Activated T-helper 17 cell treated with anti-CD3 and anti-CD28 coated beads, Interleukin-2, amount 50 U/mL, for 72 hours (primary cell): ENCODE measurements at regions not wholly inside any gene's neighbourhood (a gene's known extent, or its start where the extent isn't known, plus 50 kb on each side); places are given as distances from the start of the nearest gene placed in this dataset.

ENCODE experiments used
- ATAC-seq: fragments of 150-1000 bp; cut with Tn5 transposase; replicated peaks from 2 replicates; pipeline ENCODE4 v1.10.0; 2021; ENCODE audit warnings: mild to moderate bottlenecking, moderate library complexity
- H3K27ac Mint-ChIP-seq: one replicate; pipeline ENCODE4 v1.8.0; 2022; ENCODE audit warnings: mixed read lengths
- H3K27me3 Mint-ChIP-seq: one replicate; pipeline ENCODE4 v1.8.0; 2022; ENCODE audit warnings: mixed read lengths
- H3K36me3 Mint-ChIP-seq: one replicate; pipeline ENCODE4 v1.8.0; 2022; ENCODE audit warnings: low read depth, mild to moderate bottlenecking, mixed read lengths
- H3K4me1 Mint-ChIP-seq: one replicate; pipeline ENCODE4 v1.8.0; 2022; ENCODE audit warnings: mixed read lengths
- H3K4me3 Mint-ChIP-seq: one replicate; pipeline ENCODE4 v1.8.0; 2022; ENCODE audit warnings: mild to moderate bottlenecking, mixed read lengths
- H3K9me3 Mint-ChIP-seq: one replicate; pipeline ENCODE4 v1.8.0; 2022; ENCODE audit warnings: mixed read lengths

DNA sequence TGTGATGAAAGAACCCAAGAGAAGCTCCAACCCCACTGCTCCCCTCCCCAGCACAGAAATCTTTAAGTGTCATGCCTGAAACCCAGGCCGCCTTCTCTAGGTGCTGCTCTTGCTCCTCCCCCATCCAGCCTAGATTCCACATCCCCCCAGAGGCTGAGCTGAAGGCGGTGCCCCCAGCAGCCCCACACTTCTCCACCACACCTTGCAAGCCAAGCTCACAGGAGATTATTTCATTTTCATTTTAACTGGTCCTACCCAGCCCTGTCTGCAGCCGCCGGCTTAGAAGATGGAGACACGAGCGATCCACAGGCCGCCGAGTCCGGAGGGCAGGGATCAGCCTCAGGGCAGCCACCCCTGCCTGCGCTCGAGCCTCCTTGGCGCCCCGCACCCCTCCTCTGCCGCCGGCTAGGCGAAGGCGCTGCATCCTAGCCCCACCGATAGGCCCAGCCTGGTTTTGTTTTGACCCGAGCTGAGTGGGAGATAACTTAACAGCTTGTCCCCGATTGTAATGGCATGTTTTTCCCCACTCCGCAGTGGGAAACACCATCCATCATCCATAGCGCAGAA, 125.3 kb downstream of the RBFOX3 start:
- no peak overlapping the region for H3K27ac Mint-ChIP-seq
- no peaks in the 10 kb centered on the region for H3K4me1 Mint-ChIP-seq
- H3K9me3 Mint-ChIP-seq = no peaks in the 10 kb centered on the region
- peaks cover 30% of the 10 kb centered on the region for H3K27me3 Mint-ChIP-seq
- ATAC-seq = no peak
- no peak overlapping the region for H3K4me3 Mint-ChIP-seq
- H3K36me3 Mint-ChIP-seq = no peaks in the 10 kb centered on the region

DNA sequence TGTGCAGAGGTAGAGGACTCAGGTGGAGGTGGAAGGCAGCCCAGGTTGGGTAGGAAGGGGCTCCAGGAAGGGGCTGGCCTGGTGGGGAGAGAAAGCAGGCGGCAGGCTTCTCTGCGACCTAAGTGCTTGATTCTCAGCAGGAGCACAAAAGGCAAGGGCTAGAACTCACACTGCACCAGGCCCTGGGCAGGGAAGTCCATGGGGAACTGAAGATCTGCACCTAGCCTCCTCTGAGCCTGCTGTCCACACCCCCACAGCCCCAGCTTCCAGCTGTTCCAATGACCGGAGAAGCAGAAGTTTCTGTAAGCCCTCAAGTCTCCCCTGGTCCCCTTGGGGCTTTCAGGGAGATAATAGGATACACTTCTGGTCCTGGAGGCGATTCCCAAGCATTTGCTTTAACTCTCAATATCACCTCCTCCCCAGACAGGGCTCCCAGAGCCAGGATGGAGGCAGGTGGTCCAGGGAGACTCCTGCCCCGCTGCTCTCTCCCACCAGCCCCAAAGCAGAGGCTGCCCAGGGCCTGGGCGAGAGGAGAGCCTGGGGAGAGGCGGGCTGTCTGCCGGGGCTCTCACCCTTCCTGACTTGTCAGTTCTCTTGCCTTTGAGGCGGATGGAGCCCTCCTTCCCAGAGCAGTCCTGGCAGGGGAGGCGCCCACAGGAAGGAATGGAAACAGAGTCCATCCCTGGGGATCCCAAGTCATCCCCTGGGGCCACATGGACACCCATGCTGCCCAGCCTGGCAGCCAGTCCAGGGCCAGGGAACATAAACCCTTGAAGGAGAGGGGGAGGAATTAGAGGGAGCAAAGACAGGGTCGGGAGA, 126.0 kb downstream of the RBFOX3 start:
- ATAC-seq = no peak
- peaks cover 31% of the 10 kb centered on the region for H3K27me3 Mint-ChIP-seq

DNA sequence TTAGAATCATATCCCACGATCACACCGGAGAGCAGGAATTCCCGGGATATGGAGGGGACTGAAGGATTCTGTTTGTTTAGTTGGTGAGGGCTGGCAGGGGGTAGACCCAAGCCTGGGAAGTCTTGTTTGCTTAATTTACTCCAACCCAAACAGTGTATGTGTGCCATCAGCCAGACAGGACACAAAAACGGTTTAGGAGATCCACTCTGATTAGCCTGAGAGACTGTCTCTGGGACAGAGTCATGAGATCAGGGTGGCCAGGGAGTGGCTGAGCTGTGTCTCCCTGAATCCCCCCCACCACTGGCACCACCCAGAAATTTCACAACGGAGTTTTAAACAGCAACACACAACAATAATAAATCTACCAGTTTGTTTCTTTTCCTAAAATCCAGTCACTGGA, 127.0 kb downstream of the RBFOX3 start:
- H3K4me1 Mint-ChIP-seq = no peaks in the 10 kb centered on the region
- no peaks in the 10 kb centered on the region for H3K9me3 Mint-ChIP-seq
- H3K4me3 Mint-ChIP-seq = no peak overlapping the region
- H3K27ac Mint-ChIP-seq = no peak overlapping the region
- H3K36me3 Mint-ChIP-seq = no peaks in the 10 kb centered on the region
- no peak for ATAC-seq
- peaks cover 27% of the 10 kb centered on the region for H3K27me3 Mint-ChIP-seq

More for the DNA sequence above, 126.0 kb downstream of the RBFOX3 start:
- Mint-ChIP-seq H3K27ac (no peak overlapping the region), H3K9me3 (no peaks in the 10 kb centered on the region), H3K4me3 (no peak overlapping the region), H3K36me3 (no peaks in the 10 kb centered on the region), H3K4me1 (no peaks in the 10 kb centered on the region)

DNA sequence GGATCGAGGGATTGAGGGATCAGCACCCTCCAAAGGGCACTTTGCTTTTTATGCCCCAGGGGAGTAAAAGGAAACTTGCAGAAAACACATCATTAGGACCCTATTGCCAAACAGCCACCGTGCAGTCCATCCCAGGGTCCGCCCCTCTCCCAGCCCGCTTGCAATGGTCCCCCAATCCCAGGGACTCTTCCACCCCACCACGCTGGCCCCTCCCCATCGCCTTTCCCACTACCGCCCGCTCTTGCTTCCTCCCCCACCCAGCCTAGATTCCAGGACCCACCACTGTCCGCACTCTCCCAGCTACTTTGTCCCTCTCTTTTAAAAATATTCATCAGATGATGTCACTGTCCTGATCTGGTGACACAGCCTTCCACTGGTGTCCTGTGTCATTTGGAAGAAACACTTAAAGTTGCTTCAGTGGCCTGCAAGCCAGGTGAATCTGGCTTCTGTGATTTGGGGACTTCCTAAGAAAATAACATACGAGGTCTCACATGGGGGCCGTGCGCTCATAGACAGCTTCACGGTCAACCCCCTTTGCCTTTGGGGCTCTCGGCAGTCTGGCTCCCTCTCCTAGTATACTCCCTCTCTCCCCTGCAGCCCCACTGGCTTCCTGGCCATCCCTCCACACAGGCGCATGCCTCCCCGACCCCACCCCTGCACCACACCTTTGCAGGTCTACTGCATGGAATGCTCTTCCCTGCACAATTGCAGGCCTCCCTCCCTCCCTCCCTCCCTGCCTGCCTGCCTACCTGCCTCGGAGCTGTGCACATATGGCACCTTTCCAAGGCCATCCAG, 127.9 kb downstream of the RBFOX3 start:
- peaks cover 31% of the 10 kb centered on the region for H3K27me3 Mint-ChIP-seq
- no peaks in the 10 kb centered on the region for H3K36me3 Mint-ChIP-seq
- no peaks in the 10 kb centered on the region for H3K4me1 Mint-ChIP-seq
- no peak overlapping the region for H3K27ac Mint-ChIP-seq
- ATAC-seq = no peak
- H3K9me3 Mint-ChIP-seq = no peaks in the 10 kb centered on the region
- H3K4me3 Mint-ChIP-seq = no peak overlapping the region

DNA sequence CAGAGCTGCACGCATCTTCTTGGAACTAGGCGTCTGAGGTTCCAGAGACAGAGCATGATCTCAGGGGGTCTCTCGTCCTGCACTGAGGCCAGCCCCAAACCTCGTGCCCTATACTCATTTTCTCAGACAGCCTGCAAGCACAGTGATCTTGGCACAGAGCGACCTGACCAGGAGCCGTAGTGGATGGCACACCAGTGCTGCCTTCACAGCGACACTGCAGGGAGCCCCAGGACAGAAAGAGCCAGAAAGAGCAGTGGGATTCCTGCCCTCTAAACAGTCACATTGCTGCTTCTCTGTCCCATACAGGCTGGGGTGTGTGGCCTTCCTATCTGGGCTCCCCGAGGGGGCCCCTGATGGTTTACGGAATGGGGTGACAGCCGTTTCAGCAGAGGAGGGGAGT, 131.0 kb downstream of the RBFOX3 start:
- Mint-ChIP-seq H3K36me3 (no peaks in the 10 kb centered on the region), H3K9me3 (no peaks in the 10 kb centered on the region), H3K27me3 (peaks cover 32% of the 10 kb centered on the region), H3K4me3 (no peak overlapping the region), H3K4me1 (no peaks in the 10 kb centered on the region), H3K27ac (no peak overlapping the region)
- no peak for ATAC-seq

DNA sequence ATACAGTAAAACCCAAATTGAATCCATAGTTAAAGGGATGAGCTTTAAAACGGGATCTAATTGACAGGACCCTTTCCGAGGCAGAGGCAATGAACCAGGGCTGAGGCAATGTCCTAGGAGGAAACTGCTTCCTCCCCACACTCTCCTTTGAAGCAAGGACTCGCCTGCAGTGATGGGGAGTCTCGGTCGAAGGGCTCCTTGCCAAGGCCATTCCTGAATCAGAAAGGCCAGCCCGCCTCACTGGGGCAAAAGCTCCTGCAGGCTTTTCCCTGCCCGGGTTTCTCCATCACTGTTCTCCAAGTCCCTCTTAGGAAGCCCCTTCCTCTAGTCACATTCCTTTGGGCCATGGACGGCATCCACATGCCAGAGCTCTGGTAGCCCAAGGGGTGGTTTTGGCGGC, 132.0 kb downstream of the RBFOX3 start:
- no peaks in the 10 kb centered on the region for H3K9me3 Mint-ChIP-seq
- ATAC-seq = no peak
- H3K36me3 Mint-ChIP-seq = no peaks in the 10 kb centered on the region
- H3K4me3 Mint-ChIP-seq = no peak overlapping the region
- no peaks in the 10 kb centered on the region for H3K4me1 Mint-ChIP-seq
- H3K27ac Mint-ChIP-seq = no peak overlapping the region
- peaks cover 35% of the 10 kb centered on the region for H3K27me3 Mint-ChIP-seq

DNA sequence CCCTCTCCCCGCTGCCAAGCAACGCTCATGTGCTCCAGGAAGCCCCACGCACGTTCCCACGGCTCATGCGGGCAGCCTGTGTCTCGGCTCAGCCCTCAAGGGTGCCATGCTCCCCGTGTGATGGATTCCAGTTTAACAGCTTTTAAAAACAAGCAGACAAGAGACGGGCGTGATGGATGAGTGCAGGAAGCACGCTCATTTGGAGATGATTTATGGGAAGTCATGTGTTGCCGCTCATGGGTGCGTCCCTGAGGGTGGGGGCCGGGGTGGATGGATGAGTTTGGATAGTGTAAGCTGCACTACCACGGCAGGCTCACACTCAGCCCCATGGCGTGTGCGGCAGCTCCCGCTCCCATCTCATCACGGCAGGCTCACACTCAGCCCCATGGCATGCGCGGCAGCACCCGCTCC, 132.8 kb downstream of the RBFOX3 start:
- Mint-ChIP-seq H3K27me3 (peaks cover 39% of the 10 kb centered on the region), H3K4me3 (no peak overlapping the region), H3K4me1 (no peaks in the 10 kb centered on the region), H3K9me3 (no peaks in the 10 kb centered on the region), H3K36me3 (no peaks in the 10 kb centered on the region), H3K27ac (no peak overlapping the region)
- no peak for ATAC-seq

DNA sequence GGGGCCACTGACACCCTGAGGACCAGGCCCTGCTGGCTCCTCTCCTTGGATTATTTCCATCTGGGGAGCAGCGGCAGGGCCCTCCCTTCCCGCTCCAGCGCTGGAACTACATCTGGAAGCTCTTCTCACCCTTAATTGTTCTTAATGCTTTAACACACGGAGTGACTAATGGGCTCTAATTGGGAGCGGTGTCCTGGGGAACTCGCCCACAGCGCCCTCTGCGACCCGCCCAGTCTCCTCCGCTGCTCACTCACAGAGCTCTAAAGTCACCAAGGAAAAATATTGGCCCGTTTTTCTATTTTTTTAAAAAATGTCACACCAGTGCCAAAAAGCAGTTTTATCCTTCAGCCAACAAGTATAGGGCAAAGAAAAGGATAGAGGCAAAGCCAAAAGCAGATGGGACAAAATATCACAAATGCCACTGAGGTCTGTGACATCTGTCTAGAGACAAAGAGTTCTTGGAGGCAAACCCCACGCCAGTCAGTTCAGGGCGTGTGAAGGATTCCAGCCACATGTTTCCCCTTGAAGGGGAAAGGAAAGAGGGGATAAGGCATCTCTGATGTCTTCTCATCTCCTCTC, 134.7 kb downstream of the RBFOX3 start:
- Mint-ChIP-seq H3K27me3 (peaks cover 35% of the 10 kb centered on the region), H3K36me3 (no peaks in the 10 kb centered on the region), H3K27ac (no peak overlapping the region), H3K4me3 (no peak overlapping the region), H3K4me1 (no peaks in the 10 kb centered on the region), H3K9me3 (no peaks in the 10 kb centered on the region)
- no peak for ATAC-seq

DNA sequence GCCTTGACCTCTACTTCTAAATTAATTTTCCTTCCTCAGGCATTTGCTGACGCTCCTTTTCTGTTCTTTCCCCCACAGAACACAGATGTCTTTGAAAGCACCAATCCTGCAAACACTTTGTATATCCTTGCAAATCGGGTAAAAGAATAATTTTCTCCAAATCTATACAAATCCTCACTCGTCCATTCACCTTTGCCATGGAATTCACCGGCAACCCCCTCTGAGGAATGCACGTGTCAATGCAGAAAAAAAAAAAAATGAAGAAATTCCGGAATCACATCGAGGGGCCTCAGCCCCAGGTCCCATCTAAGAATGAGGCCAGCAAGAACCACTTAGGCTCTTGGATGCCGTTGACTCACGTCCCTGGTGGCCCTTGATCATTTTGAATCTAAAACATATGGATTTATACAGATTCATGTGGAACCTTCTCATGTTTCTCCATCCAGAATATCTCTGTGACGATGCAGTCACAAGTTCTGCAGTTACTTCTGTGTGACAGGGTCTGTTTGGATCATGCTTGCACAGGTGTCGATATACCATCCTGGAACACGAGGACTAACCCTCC, 136.9 kb downstream of the RBFOX3 start:
- no peak overlapping the region for H3K27ac Mint-ChIP-seq
- H3K4me1 Mint-ChIP-seq = no peaks in the 10 kb centered on the region
- H3K9me3 Mint-ChIP-seq = no peaks in the 10 kb centered on the region
- no peak overlapping the region for H3K4me3 Mint-ChIP-seq
- H3K27me3 Mint-ChIP-seq = peaks cover 29% of the 10 kb centered on the region
- no peaks in the 10 kb centered on the region for H3K36me3 Mint-ChIP-seq
- no peak for ATAC-seq

DNA sequence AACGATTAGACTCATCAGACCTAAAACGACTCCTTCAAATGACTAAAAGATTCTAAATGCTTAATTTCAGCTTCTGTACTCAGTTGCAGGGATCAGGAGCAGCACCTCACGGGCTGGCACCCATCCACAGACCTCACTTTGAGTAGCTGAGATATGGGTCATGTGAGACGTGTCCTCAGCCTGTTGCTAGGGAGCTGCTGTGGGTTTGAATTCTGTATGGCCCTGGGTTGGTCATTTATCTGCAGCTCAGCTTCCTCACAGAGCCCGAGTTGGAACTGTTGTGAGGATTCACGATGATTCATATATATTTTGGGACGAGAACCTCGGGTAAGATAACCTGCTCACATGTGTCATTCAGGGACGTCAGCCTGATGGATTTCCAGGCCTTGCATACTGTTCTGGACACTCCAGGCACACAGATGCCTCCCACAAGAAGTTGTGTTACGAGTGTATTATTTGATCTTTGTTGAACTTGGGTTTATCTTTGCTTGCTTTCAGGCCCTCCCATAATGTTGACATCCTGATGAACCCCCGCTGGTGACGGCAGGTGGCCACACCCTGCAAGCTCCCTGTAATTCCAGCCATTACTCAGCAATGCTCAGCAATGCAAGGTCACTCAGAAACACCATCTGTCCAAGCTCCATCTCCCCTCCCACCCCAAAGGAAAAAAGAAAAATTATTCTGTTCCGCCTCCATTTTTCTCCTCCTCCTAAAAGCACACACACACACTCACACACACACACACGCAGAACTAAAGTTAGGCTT, 137.6 kb downstream of the RBFOX3 start:
- Mint-ChIP-seq H3K4me1 (no peaks in the 10 kb centered on the region), H3K27ac (no peak overlapping the region), H3K27me3 (peaks cover 29% of the 10 kb centered on the region), H3K36me3 (no peaks in the 10 kb centered on the region), H3K4me3 (no peak overlapping the region), H3K9me3 (no peaks in the 10 kb centered on the region)
- ATAC-seq = no peak

DNA sequence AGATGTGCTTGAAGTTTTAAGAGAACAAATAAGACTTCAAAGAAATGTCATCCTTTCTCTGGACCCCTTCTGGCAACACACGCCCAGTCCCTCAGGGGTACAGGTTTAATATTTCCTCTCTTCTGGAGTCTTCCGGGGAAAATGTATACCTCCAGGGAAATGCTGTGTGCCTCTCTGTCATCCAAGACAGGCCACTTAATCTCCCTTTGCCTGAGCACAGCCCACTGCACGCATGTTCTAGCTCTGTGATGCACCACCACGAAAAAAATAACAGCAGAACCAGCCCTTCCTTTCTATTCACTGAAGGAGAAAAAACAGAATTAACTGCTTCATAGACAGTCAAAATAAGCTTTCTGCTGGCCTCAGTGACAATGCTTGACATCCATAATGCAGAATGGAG, 140.1 kb downstream of the RBFOX3 start:
- Mint-ChIP-seq H3K36me3 (no peaks in the 10 kb centered on the region), H3K27me3 (peaks cover 19% of the 10 kb centered on the region), H3K4me1 (no peaks in the 10 kb centered on the region), H3K9me3 (no peaks in the 10 kb centered on the region), H3K4me3 (no peak overlapping the region), H3K27ac (no peak overlapping the region)
- no peak for ATAC-seq

DNA sequence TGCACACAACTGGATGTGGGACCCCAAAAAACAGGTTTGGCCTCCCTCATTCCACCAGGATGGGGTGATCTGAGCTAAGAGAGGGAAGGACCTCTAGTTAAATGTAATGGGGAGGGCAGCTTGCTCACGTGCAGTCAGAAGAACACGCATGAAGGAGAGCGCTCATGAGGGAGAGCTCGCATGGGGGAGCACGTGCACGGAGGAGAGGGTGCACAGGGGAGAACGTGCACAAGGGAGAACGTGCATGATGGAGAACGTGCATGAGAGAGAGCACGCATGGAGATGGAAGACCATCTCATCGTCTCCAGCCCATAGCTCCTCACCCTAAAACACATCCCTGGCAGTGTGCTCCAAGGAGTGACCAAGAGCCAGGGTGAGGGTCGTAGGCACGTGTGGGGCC, 141.2 kb downstream of the RBFOX3 start:
- no peaks in the 10 kb centered on the region for H3K4me1 Mint-ChIP-seq
- H3K27me3 Mint-ChIP-seq = peaks cover 9% of the 10 kb centered on the region
- ATAC-seq = no peak
- H3K36me3 Mint-ChIP-seq = no peaks in the 10 kb centered on the region
- no peak overlapping the region for H3K27ac Mint-ChIP-seq
- no peaks in the 10 kb centered on the region for H3K9me3 Mint-ChIP-seq
- no peak overlapping the region for H3K4me3 Mint-ChIP-seq

DNA sequence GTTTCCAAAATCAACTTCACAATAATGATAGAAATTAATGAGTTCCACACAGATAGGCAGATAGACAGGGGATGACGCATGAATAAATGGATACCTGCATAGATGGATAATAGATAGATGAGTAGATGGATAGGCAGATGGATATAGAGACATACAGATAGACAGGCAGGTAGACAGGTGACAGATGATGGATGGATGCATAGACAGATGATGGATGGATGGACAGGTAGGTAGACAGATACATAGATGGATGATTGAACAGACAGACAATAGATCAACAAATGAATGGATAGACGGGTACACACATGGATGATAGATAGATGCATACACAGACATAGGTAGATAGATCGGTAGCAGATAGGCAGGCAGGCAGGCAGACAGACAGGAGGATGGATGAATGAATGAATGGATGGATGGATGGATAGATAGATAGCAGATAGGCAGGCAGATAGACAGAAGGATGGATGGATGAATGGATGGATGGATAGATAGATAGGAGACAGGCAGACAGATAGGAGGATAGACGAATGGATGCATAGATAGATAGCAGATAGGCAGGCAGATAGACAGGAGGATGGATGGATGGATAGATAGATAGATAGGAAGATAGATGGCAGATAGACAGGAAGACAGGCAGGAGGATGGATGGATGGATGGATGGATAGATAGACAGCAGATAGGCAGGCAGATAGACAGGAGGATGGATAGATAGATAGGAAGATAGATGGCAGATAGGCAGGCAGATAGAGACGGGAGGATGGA, 142.5 kb downstream of the RBFOX3 start:
- no peaks in the 10 kb centered on the region for H3K27me3 Mint-ChIP-seq
- ATAC-seq = no peak
- H3K4me3 Mint-ChIP-seq = no peak overlapping the region
- H3K9me3 Mint-ChIP-seq = no peaks in the 10 kb centered on the region
- H3K36me3 Mint-ChIP-seq = no peaks in the 10 kb centered on the region
- H3K4me1 Mint-ChIP-seq = no peaks in the 10 kb centered on the region
- H3K27ac Mint-ChIP-seq = no peak overlapping the region
